ENCODE measurements at regions not wholly inside any gene's neighbourhood (a gene's known extent, or its start where the extent isn't known, plus 50 kb on each side); places are given as distances from the start of the nearest gene placed in this dataset.

GRCh38 chr9:96164268-96164683 lies 137.7 kb downstream of the HSD17B3 start:
- H3K4me3 ChIP-seq (ENCODE audit: low read depth, low read length), result no peak overlapping the region
- DNase-seq (ENCODE audit: low read depth), result no peak
- TF ChIP-seq CTCF (conservative IDR thresholded peaks at IDR 0.05; ENCODE audit: low read depth, low read length), result no peak

GRCh38 chr9:96163712-96164111 lies 138.3 kb downstream of the HSD17B3 start:
- H3K4me3 ChIP-seq (ENCODE audit: low read depth, low read length), result no peak overlapping the region
- no peak for TF ChIP-seq CTCF (conservative IDR thresholded peaks at IDR 0.05; ENCODE audit: low read depth, low read length)
- DNase-seq (ENCODE audit: low read depth), result no peak

- no peak for DNase-seq (ENCODE audit: low read depth)
- no peak overlapping the region for H3K4me3 ChIP-seq (ENCODE audit: low read depth, low read length)
- no peak for TF ChIP-seq CTCF (conservative IDR thresholded peaks at IDR 0.05; ENCODE audit: low read depth, low read length)
Measured at GRCh38 chr9:96163161-96163560, 138.8 kb downstream of the HSD17B3 start.

- no peak overlapping the region for H3K4me3 ChIP-seq (ENCODE audit: low read depth, low read length)
- no peak for TF ChIP-seq CTCF (conservative IDR thresholded peaks at IDR 0.05; ENCODE audit: low read depth, low read length)
- no peak for DNase-seq (ENCODE audit: low read depth)
Measured at GRCh38 chr9:96161819-96162218, 140.2 kb downstream of the HSD17B3 start.

- no peak for TF ChIP-seq CTCF (conservative IDR thresholded peaks at IDR 0.05; ENCODE audit: low read depth, low read length)
- no peak for DNase-seq (ENCODE audit: low read depth)
- no peak overlapping the region for H3K4me3 ChIP-seq (ENCODE audit: low read depth, low read length)
Measured at GRCh38 chr9:96160866-96161265, 141.1 kb downstream of the HSD17B3 start.

GRCh38 chr9:96160168-96160567 lies 141.8 kb downstream of the HSD17B3 start:
- TF ChIP-seq CTCF (conservative IDR thresholded peaks at IDR 0.05; ENCODE audit: low read depth, low read length), result no peak
- DNase-seq (ENCODE audit: low read depth), result no peak
- no peak overlapping the region for H3K4me3 ChIP-seq (ENCODE audit: low read depth, low read length)

- H3K4me3 ChIP-seq (ENCODE audit: low read depth, low read length), result no peak overlapping the region
- TF ChIP-seq CTCF (conservative IDR thresholded peaks at IDR 0.05; ENCODE audit: low read depth, low read length), result no peak
- no peak for DNase-seq (ENCODE audit: low read depth)
Measured at GRCh38 chr9:96159596-96159995, 142.4 kb downstream of the HSD17B3 start.

All from choroid plexus epithelial cell (primary cell).